Activated CD8-positive, alpha-beta memory T cell treated with anti-CD3 and anti-CD28 coated beads for 24 hours (primary cell): ENCODE measurements at regions not wholly inside any gene's neighbourhood (a gene's known extent, or its start where the extent isn't known, plus 50 kb on each side); places are given as distances from the start of the nearest gene placed in this dataset.

ENCODE experiments used
- DNase-seq: peaks from one replicate; pipeline ENCODE4 v3.0.0-alpha.2; 2020

- DNase-seq, result no peak
Measured at GRCh38 chr20:24779946-24780345, 169.1 kb upstream of the CST7 start.

- DNase-seq, result no peak
Measured at GRCh38 chr20:24780674-24781417, 168.2 kb upstream of the CST7 start.

GRCh38 chr20:24781418-24781980, 167.6 kb upstream of the CST7 start:
- DNase-seq, result no peak

GRCh38 chr20:24782301-24782700, 166.8 kb upstream of the CST7 start:
- no peak for DNase-seq

GRCh38 chr20:24782801-24783630, 166.1 kb upstream of the CST7 start:
- no peak for DNase-seq

GRCh38 chr20:24783631-24784492, 165.2 kb upstream of the CST7 start:
- DNase-seq, result no peak

GRCh38 chr20:24784607-24785006, 164.5 kb upstream of the CST7 start:
- no peak for DNase-seq

- no peak for DNase-seq
Measured at GRCh38 chr20:24785141-24786110, 163.6 kb upstream of the CST7 start.

GRCh38 chr20:24786111-24786495, 163.0 kb upstream of the CST7 start:
- DNase-seq, result no peak

GRCh38 chr20:24786646-24787045, 162.4 kb upstream of the CST7 start:
- no peak for DNase-seq

GRCh38 chr20:24787071-24787470, 162.0 kb upstream of the CST7 start:
- no peak for DNase-seq

GRCh38 chr20:24787621-24788020, 161.4 kb upstream of the CST7 start:
- DNase-seq, result no peak

- DNase-seq, result no peak
Measured at GRCh38 chr20:24789877-24790276, 159.2 kb upstream of the CST7 start.

- DNase-seq, result no peak
Measured at GRCh38 chr20:24790746-24791283, 158.3 kb upstream of the CST7 start.

GRCh38 chr20:24791953-24792352, 157.1 kb upstream of the CST7 start:
- no peak for DNase-seq

GRCh38 chr20:24792641-24793495, 156.2 kb upstream of the CST7 start:
- no peak for DNase-seq

GRCh38 chr20:24795436-24795835, 153.6 kb upstream of the CST7 start:
- no peak for DNase-seq

GRCh38 chr20:24796236-24796635, 152.8 kb upstream of the CST7 start:
- no peak for DNase-seq

GRCh38 chr20:24797113-24797512, 152.0 kb upstream of the CST7 start:
- DNase-seq, result no peak
